H9 (cell line): ENCODE measurements at regions not wholly inside any gene's neighbourhood (a gene's known extent, or its start where the extent isn't known, plus 50 kb on each side); places are given as distances from the start of the nearest gene placed in this dataset.

Experiments
- DNase-seq: peaks from one replicate; pipeline ENCODE4 v3.0.0-alpha.2; 2017
- H2AFZ ChIP-seq: one replicate; pipeline ENCODE4 v1.6.1; 2013; ENCODE audit warnings: mild to moderate bottlenecking, low read length, control low read depth, moderate library complexity
- H2AK5ac ChIP-seq: 2 replicates; pipeline ENCODE4 v1.6.1; 2013; ENCODE audit warnings: low read length, control low read depth, mixed read lengths; ENCODE audit not compliant: insufficient read length
- H2BK120ac ChIP-seq: one replicate; pipeline ENCODE4 v1.6.1; 2013; ENCODE audit warnings: low read depth, mild to moderate bottlenecking, low read length, control low read depth, inconsistent platforms; ENCODE audit not compliant: poor library complexity, severe bottlenecking
- H2BK12ac ChIP-seq: 2 replicates; pipeline ENCODE4 v1.6.1; 2013; ENCODE audit warnings: low read length, control low read depth, mixed read lengths, low read depth; ENCODE audit not compliant: insufficient read length
- H2BK15ac ChIP-seq: 2 replicates; pipeline ENCODE4 v1.6.1; 2013; ENCODE audit warnings: low read depth, low read length, control low read depth
- H2BK20ac ChIP-seq: one replicate; pipeline ENCODE4 v1.6.1; 2013; ENCODE audit warnings: low read depth, mild to moderate bottlenecking, low read length, control low read depth, inconsistent platforms; ENCODE audit not compliant: poor library complexity, severe bottlenecking
- H2BK5ac ChIP-seq: 2 replicates; pipeline ENCODE4 v1.6.1; 2013; ENCODE audit warnings: low read length, control low read depth, mixed read lengths; ENCODE audit not compliant: insufficient read length
- H3K14ac ChIP-seq: 2 replicates; pipeline ENCODE4 v1.6.1; 2013; ENCODE audit warnings: low read length, control low read depth; ENCODE audit not compliant: insufficient read depth
- H3K18ac ChIP-seq: 2 replicates; pipeline ENCODE4 v1.6.1; 2013; ENCODE audit warnings: low read depth, mild to moderate bottlenecking, mixed read lengths, low read length, control low read depth; ENCODE audit not compliant: insufficient read length
- H3K23ac ChIP-seq: 2 replicates; pipeline ENCODE4 v1.6.1; 2013; ENCODE audit warnings: low read length, control low read depth, mixed read lengths, low read depth; ENCODE audit not compliant: insufficient read length
- H3K23me2 ChIP-seq: 2 replicates; pipeline ENCODE4 v1.6.1; 2013; ENCODE audit warnings: low read depth, mild to moderate bottlenecking, mixed read lengths, low read length, control low read depth; ENCODE audit not compliant: insufficient read length, poor library complexity, severe bottlenecking
- H3K27ac ChIP-seq: 2 replicates; pipeline ENCODE4 v1.5.1; 2013; ENCODE audit warnings: low read length, control low read depth, mixed read lengths, low read depth; ENCODE audit not compliant: insufficient read length
- H3K27me3 ChIP-seq: 2 replicates; pipeline ENCODE4 v1.6.1; 2013; ENCODE audit warnings: low read length, control low read depth, inconsistent platforms; ENCODE audit not compliant: insufficient read depth
- H3K4ac ChIP-seq: 2 replicates; pipeline ENCODE4 v1.6.1; 2013; ENCODE audit warnings: low read depth, mild to moderate bottlenecking, control low read depth, inconsistent platforms, low read length, moderate library complexity
- H3K4me1 ChIP-seq: 2 replicates; pipeline ENCODE4 v1.6.1; 2013; ENCODE audit warnings: low read length, control low read depth, inconsistent platforms; ENCODE audit not compliant: insufficient read depth
- H3K4me2 ChIP-seq: 2 replicates; pipeline ENCODE4 v1.6.1; 2013; ENCODE audit warnings: low read length, control low read depth, mixed read lengths; ENCODE audit not compliant: insufficient read length, insufficient read depth
- H3K56ac ChIP-seq: 2 replicates; pipeline ENCODE4 v1.6.1; 2013; ENCODE audit warnings: low read depth, mild to moderate bottlenecking, mixed read lengths, low read length, control low read depth; ENCODE audit not compliant: insufficient read length
- H3K79me1 ChIP-seq: 2 replicates; pipeline ENCODE4 v1.6.1; 2013; ENCODE audit warnings: low read depth, mild to moderate bottlenecking, moderate library complexity, low read length, control low read depth, inconsistent platforms; ENCODE audit not compliant: insufficient read depth, poor library complexity, severe bottlenecking
- H3K79me2 ChIP-seq: 2 replicates; pipeline ENCODE4 v1.6.1; 2013; ENCODE audit warnings: low read length, control low read depth, inconsistent platforms; ENCODE audit not compliant: insufficient read depth
- H3K9ac ChIP-seq: 2 replicates; pipeline ENCODE4 v1.6.1; 2013; ENCODE audit warnings: low read length, control low read depth, mixed read lengths; ENCODE audit not compliant: insufficient read length; ENCODE audit errors: extremely low read depth
- H3K9me3 ChIP-seq: one replicate; pipeline ENCODE4 v1.6.1; 2013; ENCODE audit warnings: low read depth, low read length, inconsistent platforms; ENCODE audit not compliant: control insufficient read depth
- H3T11ph ChIP-seq: one replicate; pipeline ENCODE4 v1.6.1; 2013; ENCODE audit warnings: mild to moderate bottlenecking, low read length, control low read depth, inconsistent platforms
- H4K20me1 ChIP-seq: one replicate; pipeline ENCODE4 v1.6.1; 2013; ENCODE audit not compliant: control insufficient read depth, insufficient read length, insufficient read depth
- H4K5ac ChIP-seq: 2 replicates; pipeline ENCODE4 v1.6.1; 2013; ENCODE audit warnings: low read depth, mild to moderate bottlenecking, mixed read lengths, low read length, control low read depth; ENCODE audit not compliant: insufficient read length
- H4K8ac ChIP-seq: replicated peaks from 2 replicates; pipeline ENCODE4 v1.6.1; 2013; ENCODE audit warnings: low read length, control low read depth, mixed read lengths, low read depth; ENCODE audit not compliant: insufficient read length
- H4K91ac ChIP-seq: 2 replicates; pipeline ENCODE4 v1.6.1; 2013; ENCODE audit warnings: low read depth, mild to moderate bottlenecking, moderate library complexity, mixed read lengths, low read length, control low read depth; ENCODE audit not compliant: insufficient read length
- H3K27ac Mint-ChIP-seq, 3 experiments: 2 replicates in 2 of 3; 3 replicates in 1 of 3; pipeline ENCODE4 v1.8.0; 2020 to 2021; ENCODE audit warnings: mixed read lengths in 3 of 3, mild to moderate bottlenecking in 1 of 3, moderate library complexity in 1 of 3
- H3K27me3 Mint-ChIP-seq: 2 replicates; pipeline ENCODE4 v1.8.0; 2021; ENCODE audit warnings: low read depth, mild to moderate bottlenecking, moderate library complexity, mixed read lengths
- H3K36me3 Mint-ChIP-seq, 3 experiments: 2 replicates in 2 of 3; 3 replicates in 1 of 3; pipeline ENCODE4 v1.8.0; 2020 to 2021; ENCODE audit warnings: low read depth in 3 of 3, mixed read lengths in 3 of 3; ENCODE audit not compliant: insufficient read depth in 1 of 3
- H3K4me1 Mint-ChIP-seq, 2 experiments: 2 replicates each; pipeline ENCODE4 v1.8.0; 2020; ENCODE audit warnings: mixed read lengths in 2 of 2
- H3K4me3 Mint-ChIP-seq, 2 experiments: 2 replicates in 1 of 2; 3 replicates in 1 of 2; pipeline ENCODE4 v1.8.0; 2020 to 2021; ENCODE audit warnings: mild to moderate bottlenecking in 2 of 2, mixed read lengths in 2 of 2, moderate library complexity in 1 of 2
- H3K9me3 Mint-ChIP-seq, 2 experiments: 2 replicates in 1 of 2; 3 replicates in 1 of 2; pipeline ENCODE4 v1.8.0; 2020; ENCODE audit warnings: mild to moderate bottlenecking in 2 of 2, mixed read lengths in 2 of 2, moderate library complexity in 1 of 2
- WGBS: extraction: QIAGEN DNeasy Blood & Tissue Kit; methylation state at CpG from one replicate; pipeline ENCODE4 v1.1.7; 2013; ENCODE audit warnings: missing lambda C conversion rate, low lambda C conversion rate, mixed read lengths; ENCODE audit not compliant: insufficient read length; ENCODE audit errors: extremely low coverage; 5-methylcytosine and 5-hydroxymethylcytosine counted together
- TF ChIP-seq, protein P1 (sequence below): fragments of 200-600 bp; sonication (generic); conservative IDR thresholded peaks from 3 replicates; pipeline ENCODE4 v1.8.0; 2021; ENCODE audit warnings: antibody characterized with exemption, mild to moderate bottlenecking

DNA sequence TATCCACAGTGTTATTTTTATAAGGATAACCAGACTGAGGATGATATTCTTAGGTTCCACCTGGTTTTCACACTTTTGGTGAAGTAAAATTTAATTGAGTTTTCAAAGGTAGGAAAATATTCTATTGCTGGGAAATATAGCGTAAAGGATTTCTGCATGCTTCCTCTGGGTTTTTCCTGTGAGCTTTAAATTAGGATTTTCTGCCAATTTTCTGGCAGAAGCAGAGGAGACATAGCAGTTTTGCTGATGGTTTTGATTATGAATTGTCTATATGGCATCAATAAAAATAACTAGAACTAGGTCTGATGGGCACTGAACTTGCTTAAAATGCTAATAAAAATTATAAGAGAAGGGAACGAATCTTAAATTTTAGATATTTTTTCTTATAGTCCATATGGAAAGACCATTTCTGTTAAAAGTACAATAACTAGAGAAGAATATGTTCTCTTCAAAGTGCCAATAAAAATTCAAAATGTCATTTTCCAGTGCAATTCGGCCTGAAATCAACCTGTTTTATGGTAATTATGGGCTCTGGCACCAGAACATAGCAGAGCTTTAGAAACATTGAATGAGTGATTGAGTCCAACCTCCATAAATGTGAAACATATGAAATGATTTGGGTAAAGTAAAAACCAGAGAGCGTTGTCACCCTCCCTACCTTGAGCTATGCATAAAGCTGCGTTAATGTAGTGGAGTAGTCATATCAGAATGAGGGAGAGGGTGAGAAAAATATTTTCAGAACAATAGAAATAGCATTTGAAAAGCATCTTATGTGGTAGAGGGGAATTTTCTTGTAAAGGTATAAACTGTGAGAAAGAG lies 279.7 kb downstream of the SPRY1 start:
- no CpG with 5 or more reads among the region's 5 CpGs for WGBS
- no peak overlapping the region for H3K18ac ChIP-seq
- Mint-ChIP-seq H3K9me3 (no peaks in the 10 kb centered on the region), H3K36me3 (no peaks in the 10 kb centered on the region), H3K4me3 (no peak overlapping the region), H3K27ac (no peak overlapping the region), H3K27me3 (no peaks in the 10 kb centered on the region), H3K4me1 (peaks cover 10 to 16% of the 10 kb centered on the region in 2 experiments)
- no peak overlapping the region for H2BK20ac ChIP-seq
- H3K9me3 ChIP-seq = no peaks in the 10 kb centered on the region
- H3K14ac ChIP-seq = no peak overlapping the region
- TF ChIP-seq, protein P1, sequence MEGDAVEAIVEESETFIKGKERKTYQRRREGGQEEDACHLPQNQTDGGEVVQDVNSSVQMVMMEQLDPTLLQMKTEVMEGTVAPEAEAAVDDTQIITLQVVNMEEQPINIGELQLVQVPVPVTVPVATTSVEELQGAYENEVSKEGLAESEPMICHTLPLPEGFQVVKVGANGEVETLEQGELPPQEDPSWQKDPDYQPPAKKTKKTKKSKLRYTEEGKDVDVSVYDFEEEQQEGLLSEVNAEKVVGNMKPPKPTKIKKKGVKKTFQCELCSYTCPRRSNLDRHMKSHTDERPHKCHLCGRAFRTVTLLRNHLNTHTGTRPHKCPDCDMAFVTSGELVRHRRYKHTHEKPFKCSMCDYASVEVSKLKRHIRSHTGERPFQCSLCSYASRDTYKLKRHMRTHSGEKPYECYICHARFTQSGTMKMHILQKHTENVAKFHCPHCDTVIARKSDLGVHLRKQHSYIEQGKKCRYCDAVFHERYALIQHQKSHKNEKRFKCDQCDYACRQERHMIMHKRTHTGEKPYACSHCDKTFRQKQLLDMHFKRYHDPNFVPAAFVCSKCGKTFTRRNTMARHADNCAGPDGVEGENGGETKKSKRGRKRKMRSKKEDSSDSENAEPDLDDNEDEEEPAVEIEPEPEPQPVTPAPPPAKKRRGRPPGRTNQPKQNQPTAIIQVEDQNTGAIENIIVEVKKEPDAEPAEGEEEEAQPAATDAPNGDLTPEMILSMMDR = no peak
- H4K5ac ChIP-seq = no peak overlapping the region
- H4K8ac ChIP-seq = no peak overlapping the region
- H2BK15ac ChIP-seq = no peak overlapping the region
- H4K20me1 ChIP-seq = no peaks in the 10 kb centered on the region
- H3K4ac ChIP-seq = no peak overlapping the region
- no peaks in the 10 kb centered on the region for H3K79me1 ChIP-seq
- DNase-seq = no peak
- no peak overlapping the region for H3K9ac ChIP-seq
- no peak overlapping the region for H3T11ph ChIP-seq
- no peaks in the 10 kb centered on the region for H3K79me2 ChIP-seq
- no peaks in the 10 kb centered on the region for H3K23me2 ChIP-seq
- no peak overlapping the region for H2AK5ac ChIP-seq
- no peak overlapping the region for H3K4me2 ChIP-seq
- H2BK12ac ChIP-seq = no peak overlapping the region
- H3K23ac ChIP-seq = no peak overlapping the region
- H4K91ac ChIP-seq = no peak overlapping the region
- no peaks in the 10 kb centered on the region for H3K27me3 ChIP-seq
- no peak overlapping the region for H3K27ac ChIP-seq
- no peak overlapping the region for H2AFZ ChIP-seq
- H3K4me1 ChIP-seq = no peaks in the 10 kb centered on the region
- no peak overlapping the region for H2BK5ac ChIP-seq
- no peak overlapping the region for H3K56ac ChIP-seq
- no peak overlapping the region for H2BK120ac ChIP-seq
